ENCODE measurements at regions not wholly inside any gene's neighbourhood (a gene's known extent, or its start where the extent isn't known, plus 50 kb on each side); places are given as distances from the start of the nearest gene placed in this dataset.
A peak's percentile ranks its signal among the peaks of the same experiment; 100 is the strongest.

- H3K27ac ChIP-seq, result no peak overlapping the region
- no peak for TF ChIP-seq CTCF (conservative IDR thresholded peaks at IDR 0.05)
Observed at GRCh38 chr2:126238251-126238650, 417.7 kb upstream of the GYPC start.

- no peak for TF ChIP-seq CTCF (conservative IDR thresholded peaks at IDR 0.05)
- H3K27ac ChIP-seq, result no peak overlapping the region
Observed at GRCh38 chr2:126239320-126239955, 416.5 kb upstream of the GYPC start.

GRCh38 chr2:126241001-126241400 is 415.0 kb upstream of the GYPC start:
- no peak for TF ChIP-seq CTCF (conservative IDR thresholded peaks at IDR 0.05)

GRCh38 chr2:126241411-126241810 is 414.5 kb upstream of the GYPC start:
- no peak for TF ChIP-seq CTCF (conservative IDR thresholded peaks at IDR 0.05)
- H3K27ac ChIP-seq, result no peak overlapping the region

More at GRCh38 chr2:126241001-126241400, 415.0 kb upstream of the GYPC start:
- no peak overlapping the region for H3K27ac ChIP-seq

- H3K27ac ChIP-seq, result no peak overlapping the region
- peak; percentile 74 for TF ChIP-seq CTCF (conservative IDR thresholded peaks at IDR 0.05)
Observed at GRCh38 chr2:126244937-126245336, 411.0 kb upstream of the GYPC start.

- no peak overlapping the region for H3K27ac ChIP-seq
- no peak for TF ChIP-seq CTCF (conservative IDR thresholded peaks at IDR 0.05)
Observed at GRCh38 chr2:126253669-126254068, 402.3 kb upstream of the GYPC start.

GRCh38 chr2:126264625-126265024 is 391.3 kb upstream of the GYPC start:
- H3K27ac ChIP-seq, result no peak overlapping the region
- no peak for TF ChIP-seq CTCF (conservative IDR thresholded peaks at IDR 0.05)
